ENCODE measurements at regions not wholly inside any gene's neighbourhood (a gene's known extent, or its start where the extent isn't known, plus 50 kb on each side); places are given as distances from the start of the nearest gene placed in this dataset.

GRCh38 chr2:122183890-122184289 is 428.4 kb downstream of the TSN start:
- no peak for DNase-seq

GRCh38 chr2:122186761-122187222 is 431.3 kb downstream of the TSN start:
- DNase-seq, result peak; percentile 51 to 68

GRCh38 chr2:122191331-122191730 is 435.9 kb downstream of the TSN start:
- DNase-seq, result peak; percentile 51 to 60

- peak; percentile 75 to 80 for DNase-seq
Observed at GRCh38 chr2:122193622-122194021, 438.2 kb downstream of the TSN start.

- no peak for DNase-seq
Observed at GRCh38 chr2:122194546-122194945, 439.1 kb downstream of the TSN start.

- no peak for DNase-seq
Observed at GRCh38 chr2:122203523-122203922, 448.1 kb downstream of the TSN start.

GRCh38 chr2:122205641-122206040 is 450.2 kb downstream of the TSN start:
- DNase-seq, result no peak

GRCh38 chr2:122206101-122206500 is 450.6 kb downstream of the TSN start:
- no peak for DNase-seq

GRCh38 chr2:122209377-122209776 is 453.9 kb downstream of the TSN start:
- DNase-seq, result no peak

GRCh38 chr2:122210065-122210464 is 454.6 kb downstream of the TSN start:
- DNase-seq, result no peak

- no peak for DNase-seq
Observed at GRCh38 chr2:122210898-122211856, 455.7 kb downstream of the TSN start.

- no peak for DNase-seq
Observed at GRCh38 chr2:122213312-122213711, 457.9 kb downstream of the TSN start.

GRCh38 chr2:122216071-122216470 is 460.6 kb downstream of the TSN start:
- no peak for DNase-seq

GRCh38 chr2:122216901-122217300 is 461.4 kb downstream of the TSN start:
- no peak for DNase-seq

- DNase-seq, result no peak
Observed at GRCh38 chr2:122218596-122218995, 463.1 kb downstream of the TSN start.

GRCh38 chr2:122219504-122219903 is 464.1 kb downstream of the TSN start:
- DNase-seq, result no peak

- no peak for DNase-seq
Observed at GRCh38 chr2:122221665-122222064, 466.2 kb downstream of the TSN start.

- DNase-seq, result no peak
Observed at GRCh38 chr2:122231296-122231695, 475.8 kb downstream of the TSN start.

- no peak for DNase-seq
Observed at GRCh38 chr2:122233372-122233771, 477.9 kb downstream of the TSN start.

GRCh38 chr2:122236152-122236874 is 480.9 kb downstream of the TSN start:
- DNase-seq, result no peak

- no peak for DNase-seq
Observed at GRCh38 chr2:122236925-122237324, 481.5 kb downstream of the TSN start.

- DNase-seq, result no peak
Observed at GRCh38 chr2:122237450-122237849, 482.0 kb downstream of the TSN start.

- no peak for DNase-seq
Observed at GRCh38 chr2:122238006-122238559, 482.6 kb downstream of the TSN start.

GRCh38 chr2:122239440-122239839 is 484.0 kb downstream of the TSN start:
- no peak for DNase-seq
